Ecto neural progenitor cell (in vitro differentiated cells): ENCODE measurements at regions not wholly inside any gene's neighbourhood (a gene's known extent, or its start where the extent isn't known, plus 50 kb on each side); places are given as distances from the start of the nearest gene placed in this dataset.
"Not testable (repeated sequence)": the region's sequence is repeated elsewhere in the genome, so short reads cannot be mapped to it uniquely, and the experiment has no call there.

Experiments used
- DNase-seq: peaks from one replicate; pipeline ENCODE4 v3.0.0-alpha.2; 2018; ENCODE audit warnings: low spot score

GRCh38 chr4:158958489-158959270 is 144.2 kb upstream of the RAPGEF2 start:
- DNase-seq = no peak

- no peak for DNase-seq
Measured at GRCh38 chr4:158962393-158962792, 140.5 kb upstream of the RAPGEF2 start.

GRCh38 chr4:158963282-158963681 is 139.6 kb upstream of the RAPGEF2 start:
- DNase-seq = not testable (repeated sequence)

DNA sequence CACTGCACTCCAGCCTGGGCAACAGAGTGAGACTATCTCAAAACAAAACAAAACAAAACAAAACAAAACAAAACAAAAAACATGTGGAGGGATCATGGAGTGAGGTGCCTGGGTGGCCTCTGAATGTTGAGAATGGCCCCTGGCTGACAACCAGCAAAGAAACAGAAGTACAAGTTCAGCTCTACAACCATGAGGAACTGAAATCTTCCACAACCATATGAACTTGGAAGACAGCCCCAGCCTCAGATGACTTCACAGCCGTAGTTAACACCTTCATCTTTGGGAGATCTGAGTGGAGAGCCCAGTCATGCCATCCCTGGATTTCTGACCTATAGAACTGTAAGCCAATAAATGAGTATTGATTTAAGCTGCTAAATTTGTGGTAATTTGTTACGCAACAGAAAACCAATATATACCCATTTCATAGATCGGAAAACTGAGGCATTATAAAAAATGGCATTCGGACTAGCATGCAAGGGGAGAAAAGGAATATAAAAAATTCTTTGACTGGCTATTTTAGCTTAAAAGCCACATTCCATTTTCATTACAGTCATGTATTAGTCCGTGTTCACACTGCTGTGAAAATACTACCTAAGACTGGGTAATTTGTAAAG is 138.7 kb upstream of the RAPGEF2 start:
- DNase-seq = no peak

DNA sequence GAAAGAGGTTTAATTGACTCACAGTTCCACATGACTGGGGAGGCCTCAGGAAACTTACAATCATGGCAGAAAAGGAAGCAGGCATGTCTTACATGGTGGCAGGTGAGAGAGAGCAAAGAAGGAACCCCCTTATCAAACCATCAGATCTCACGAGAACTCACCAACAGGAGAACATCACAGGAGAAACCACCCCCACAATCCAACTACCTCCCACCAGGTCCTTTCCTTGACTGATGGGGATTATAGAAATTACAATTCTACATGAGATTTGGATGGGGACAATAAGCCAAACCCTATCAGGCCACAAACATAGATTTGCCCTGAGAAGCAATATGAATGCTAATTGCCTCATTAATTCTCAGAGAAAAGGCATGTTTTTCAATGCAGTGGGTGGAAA is 138.2 kb upstream of the RAPGEF2 start:
- DNase-seq = no peak

DNA sequence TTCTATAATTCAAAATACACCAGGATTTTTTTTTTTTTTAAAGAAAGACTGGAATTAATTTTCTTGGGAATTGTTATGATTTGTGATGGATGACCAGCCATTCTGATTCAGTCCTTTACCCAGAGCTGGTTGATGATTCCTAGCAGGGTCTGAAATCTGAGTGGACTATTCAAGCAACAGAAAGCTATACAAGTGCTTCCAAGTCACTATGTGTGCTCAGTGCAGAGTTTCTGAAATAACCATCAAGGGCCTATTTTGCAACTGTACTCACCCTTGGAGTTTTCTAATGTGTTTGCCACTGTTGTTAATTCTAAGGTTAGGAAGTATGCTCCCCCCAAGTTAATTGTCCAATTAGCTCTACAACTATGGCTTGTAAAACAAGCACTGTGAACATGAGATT is 137.7 kb upstream of the RAPGEF2 start:
- DNase-seq = no peak

GRCh38 chr4:158966091-158966490 is 136.8 kb upstream of the RAPGEF2 start:
- no peak for DNase-seq

DNA sequence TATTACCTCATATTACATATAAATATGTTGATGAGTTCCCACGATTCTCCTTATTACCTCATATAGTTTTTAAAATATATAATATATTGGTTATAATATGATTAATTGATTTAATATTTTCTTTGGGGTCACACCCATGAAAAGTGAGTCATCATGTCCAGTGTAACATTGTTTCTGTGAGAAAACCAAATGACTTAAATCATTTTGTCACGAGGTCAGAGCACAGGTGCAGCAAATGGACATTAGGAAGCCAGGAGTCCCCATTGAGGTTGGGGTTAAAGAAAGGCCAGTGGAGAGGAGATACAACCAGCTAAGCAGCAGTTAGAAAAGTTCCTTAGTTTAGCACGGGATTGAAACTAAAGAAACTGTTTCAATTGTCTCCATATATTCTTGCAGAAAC is 133.9 kb upstream of the RAPGEF2 start:
- DNase-seq = no peak

- DNase-seq = no peak
Measured at GRCh38 chr4:158970812-158971211, 132.1 kb upstream of the RAPGEF2 start.

DNA sequence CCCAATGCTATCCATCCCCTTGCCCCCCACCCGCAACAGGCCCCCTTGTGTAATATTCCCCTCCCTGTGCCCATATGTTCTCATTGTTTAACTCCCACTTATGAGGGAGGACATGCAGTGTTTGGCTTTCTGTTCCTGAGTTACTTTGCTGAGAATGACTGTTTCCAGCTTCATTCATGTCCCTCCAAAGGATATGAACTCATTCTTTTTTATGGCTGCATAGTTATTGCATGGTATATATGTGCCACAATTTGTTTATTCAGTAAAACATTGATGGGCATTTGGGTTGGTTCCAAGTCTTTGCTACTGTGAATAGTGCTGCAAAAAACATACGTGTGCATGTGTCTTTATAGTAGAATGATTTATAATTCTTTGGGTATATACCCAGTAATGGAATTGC is 128.4 kb upstream of the RAPGEF2 start:
- not testable (repeated sequence) for DNase-seq

- DNase-seq = not testable (repeated sequence)
Measured at GRCh38 chr4:158980711-158981110, 122.2 kb upstream of the RAPGEF2 start.

DNA sequence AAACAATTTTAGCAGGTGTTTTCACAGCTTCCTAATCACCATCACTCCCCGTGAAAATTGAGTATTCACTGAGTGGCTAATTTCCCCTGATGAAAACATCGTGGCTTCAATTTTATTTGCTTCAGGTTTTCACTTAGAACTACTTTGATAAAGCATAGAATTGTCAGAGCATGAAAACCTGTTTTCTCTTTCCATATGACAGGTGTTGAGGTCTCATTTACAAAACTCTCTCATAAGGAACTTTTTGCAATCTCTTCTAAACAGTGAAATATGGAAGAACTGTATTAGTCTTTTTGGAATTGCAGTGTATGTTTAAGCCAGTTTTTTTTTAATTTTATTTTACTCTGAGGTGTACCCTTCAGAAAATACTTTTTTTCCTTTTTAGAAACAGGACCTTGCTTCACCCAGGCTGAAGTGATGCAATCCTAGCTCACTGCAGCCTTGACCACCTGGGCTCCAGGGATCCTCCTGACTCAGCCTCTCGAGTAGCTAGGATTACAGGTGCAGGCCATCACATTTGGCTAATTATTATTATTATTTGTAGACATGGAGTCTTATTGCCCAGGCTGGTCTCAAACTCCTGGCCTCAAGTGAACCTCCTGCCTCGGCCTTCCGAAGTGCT is 111.2 kb upstream of the RAPGEF2 start:
- no peak for DNase-seq

GRCh38 chr4:158993891-158994290 is 109.0 kb upstream of the RAPGEF2 start:
- no peak for DNase-seq

DNA sequence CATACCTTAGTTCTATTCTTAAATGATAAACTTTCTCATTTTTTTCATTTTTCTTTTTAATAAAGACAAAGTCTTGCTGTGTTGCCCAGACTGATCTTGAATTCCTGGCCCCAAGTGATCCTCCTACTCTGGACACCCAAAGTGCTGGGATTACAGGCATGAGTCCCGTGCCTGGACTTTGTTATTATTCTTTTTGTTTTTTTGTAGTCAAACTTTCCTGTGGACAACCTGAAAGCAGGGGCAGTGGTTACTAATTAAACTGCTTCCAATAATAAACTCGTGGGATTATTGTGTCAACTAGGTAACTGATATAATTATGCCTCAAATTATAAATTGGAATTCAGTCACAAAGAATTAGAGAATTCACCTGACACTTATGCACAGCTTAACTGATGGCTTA is 107.8 kb upstream of the RAPGEF2 start:
- DNase-seq = no peak

- DNase-seq = no peak
Measured at GRCh38 chr4:158995965-158996364, 106.9 kb upstream of the RAPGEF2 start.

DNA sequence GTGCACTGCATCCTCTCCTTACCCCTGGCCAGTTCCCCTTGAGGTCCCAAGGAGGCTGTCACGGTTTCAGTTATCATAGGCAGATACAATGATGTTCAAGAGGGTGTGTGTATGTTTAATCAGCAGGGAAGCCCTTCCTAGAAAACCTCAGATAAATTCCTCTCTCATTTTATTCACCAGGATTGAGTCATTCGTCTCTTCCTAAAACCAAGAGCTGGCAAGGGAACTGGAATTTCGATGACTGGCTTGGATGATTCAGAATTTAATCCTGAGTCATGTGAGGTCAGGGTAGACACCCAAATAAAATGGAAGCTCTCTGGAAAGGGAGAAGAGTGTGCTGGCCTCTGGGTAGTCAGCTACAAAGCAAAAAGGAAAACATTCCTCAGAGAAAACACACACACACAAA is 106.2 kb upstream of the RAPGEF2 start:
- DNase-seq = no peak

- DNase-seq = no peak
Measured at GRCh38 chr4:158997660-158998349, 105.1 kb upstream of the RAPGEF2 start.

GRCh38 chr4:158998624-158999023 is 104.3 kb upstream of the RAPGEF2 start:
- no peak for DNase-seq

DNA sequence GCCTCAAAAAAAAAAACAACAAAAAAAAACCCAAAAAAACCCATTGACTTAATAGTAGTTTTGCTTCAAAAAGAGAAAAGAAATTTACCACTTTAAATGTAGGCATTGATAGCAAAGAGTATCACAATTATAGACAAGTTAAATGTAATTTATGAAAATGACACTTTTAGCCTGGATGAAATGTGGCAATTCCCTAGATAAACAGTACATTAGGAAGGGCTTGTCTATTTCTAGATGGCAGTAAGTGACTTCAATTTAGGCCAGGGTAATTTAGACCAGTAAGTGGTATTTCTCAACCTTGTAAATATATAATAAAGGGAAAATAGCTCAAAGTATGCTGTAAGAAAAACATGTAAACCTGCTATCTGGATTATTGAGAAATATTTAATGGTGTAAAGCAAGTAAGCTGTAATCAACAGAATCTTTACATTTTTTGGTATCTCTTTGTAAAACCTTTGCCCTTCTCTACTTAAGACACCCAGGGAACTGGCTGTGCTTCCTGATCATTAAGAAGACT is 103.7 kb upstream of the RAPGEF2 start:
- no peak for DNase-seq

GRCh38 chr4:158999849-159000248 is 103.0 kb upstream of the RAPGEF2 start:
- DNase-seq = no peak

DNA sequence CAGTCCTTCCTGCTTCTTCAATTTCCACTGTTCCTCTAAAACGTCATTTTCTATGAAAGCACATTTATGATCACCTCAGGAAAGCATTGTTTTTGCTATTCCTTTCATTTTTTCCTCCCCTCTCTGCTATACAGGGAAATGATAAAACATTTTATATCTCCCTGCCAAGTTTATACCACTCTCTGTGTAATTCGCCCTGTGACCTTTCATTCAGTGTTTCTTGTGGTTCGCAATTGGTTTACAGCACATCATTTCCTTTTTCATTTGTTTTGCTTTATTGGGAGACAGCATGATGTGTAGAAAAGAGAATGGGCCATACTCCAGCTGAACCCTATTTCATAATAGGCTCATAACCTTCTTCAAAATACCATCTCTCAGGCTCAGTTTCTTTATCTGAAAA is 99.9 kb upstream of the RAPGEF2 start:
- DNase-seq = no peak

DNA sequence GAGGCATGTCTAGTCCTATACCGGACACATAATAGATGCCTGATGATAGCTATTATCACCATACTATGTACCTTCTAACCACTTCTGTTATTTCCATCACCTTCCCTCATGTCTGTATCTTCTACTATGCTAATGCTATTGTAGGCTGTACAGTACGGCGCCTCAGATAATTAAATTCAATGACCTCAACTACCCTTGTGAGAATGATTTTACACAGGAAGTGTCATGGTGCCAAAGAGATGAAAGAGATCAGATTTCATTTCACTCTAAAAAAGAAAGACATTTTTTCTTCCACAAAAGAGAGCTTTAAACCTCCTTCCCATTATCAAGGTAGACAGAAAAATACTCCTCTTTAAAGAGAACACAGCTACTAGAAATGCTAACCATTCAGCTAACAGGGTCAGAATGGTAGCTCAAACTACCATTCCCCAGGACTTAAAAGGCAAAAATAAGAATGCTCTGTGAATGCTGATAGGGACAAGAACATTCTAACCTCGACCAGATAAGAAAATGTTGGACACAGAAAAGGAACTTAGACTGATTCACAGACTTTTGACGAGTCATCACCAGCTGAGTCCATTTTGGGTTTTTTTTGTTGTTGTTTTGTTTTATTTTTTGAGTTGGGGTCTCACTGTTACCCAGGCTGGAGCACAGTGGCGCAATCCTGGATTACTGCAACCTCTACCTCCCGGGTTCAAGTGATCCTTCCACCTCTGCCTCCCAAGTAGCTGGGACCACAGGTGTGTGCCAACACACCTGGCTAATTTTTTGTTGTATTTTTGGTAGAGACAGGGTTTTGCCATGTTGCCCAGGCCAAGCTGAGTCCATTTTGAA is 99.2 kb upstream of the RAPGEF2 start:
- no peak for DNase-seq
